ENCODE measurements at regions not wholly inside any gene's neighbourhood (a gene's known extent, or its start where the extent isn't known, plus 50 kb on each side); places are given as distances from the start of the nearest gene placed in this dataset.

- H3K4me1 ChIP-seq (ENCODE audit: insufficient read depth, low read length): no peaks in the 10 kb centered on the region
- H3K27me3 ChIP-seq (ENCODE audit: control insufficient read depth in 1 of 2, insufficient read depth in 2 of 2, low read length in 2 of 2): peaks cover 0 to 20% of the 10 kb centered on the region in 2 experiments; a peak in 3 of 5 replicates
- H3K4me2 ChIP-seq (ENCODE audit: low read depth, low read length): no peak overlapping the region
- WGBS (ENCODE audit: low lambda C conversion rate): 4% methylated on average over 3 of the region's 3 CpGs
- FAIRE-seq: no peak
- no peaks in the 10 kb centered on the region for H3K9me3 ChIP-seq (ENCODE audit: low read length)
- no peaks in the 10 kb centered on the region for H3K36me3 ChIP-seq (replicated peaks in 1 of 2; ENCODE audit: control insufficient read depth in 1 of 2, insufficient read depth in 2 of 2, low read length in 2 of 2)
- no peak for DNase-seq (ENCODE audit: low spot score)
- no TSS peak for BruUV-seq (replicated peaks)
- H3K27ac ChIP-seq (ENCODE audit: extremely low read length, insufficient read depth, low read length): no peak overlapping the region
- H3K4me3 ChIP-seq (replicated peaks in 1 of 3; ENCODE audit: insufficient read depth in 1 of 3, low read depth in 2 of 3, low read length in 3 of 3): no peak overlapping the region
- H3K9ac ChIP-seq (ENCODE audit: insufficient read depth, low read depth, low read length): no peak overlapping the region
- no peaks in the 10 kb centered on the region for H4K20me1 ChIP-seq (ENCODE audit: insufficient read depth, low read length)
- ChIA-PET POLR2A (no interaction called here), CTCF (ENCODE audit: low intra/inter-chr PET ratio, low total read pairs) (no interaction called here)
- ATAC-seq: no peak
- in situ Hi-C loops (cut with HindIII; ENCODE audit: extremely low pct_ligation_motif_present, low pct_unique_long_range_greater_than_20kb) (no loop called here), intact Hi-C loops (cut with micrococcal nuclease; ENCODE audit: unreplicated experiment) (no loop called here)
- H3K79me2 ChIP-seq (ENCODE audit: insufficient read depth, low read length): no peaks in the 10 kb centered on the region
- H2AFZ ChIP-seq (ENCODE audit: low read length): no peak overlapping the region
- TF ChIP-seq ZNF160 (CRISPR knock-in tag; IDR thresholded peaks at IDR 0.05) (no peak), FOXK2 (IDR thresholded peaks at IDR 0.05) (no peak), ZKSCAN5 (CRISPR knock-in tag; IDR thresholded peaks at IDR 0.05) (no peak), WIZ (CRISPR knock-in tag; IDR thresholded peaks at IDR 0.05) (no peak), JUND (CRISPR knock-in tag; IDR thresholded peaks at IDR 0.05) (no peak), NR1H2 (CRISPR knock-in tag; IDR thresholded peaks at IDR 0.05; ENCODE audit: borderline replicate concordance, low read depth) (no peak), ZNF639 (CRISPR knock-in tag; conservative IDR thresholded peaks at IDR 0.05) (no peak), ZNF441 (CRISPR knock-in tag; IDR thresholded peaks at IDR 0.05; ENCODE audit: borderline replicate concordance) (no peak)
- TF ChIP-seq, protein P1, sequence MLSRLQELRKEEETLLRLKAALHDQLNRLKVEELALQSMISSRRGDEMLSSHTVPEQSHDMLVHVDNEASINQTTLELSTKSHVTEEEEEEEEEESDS (CRISPR knock-in tag; IDR thresholded peaks at IDR 0.05; ENCODE audit: borderline replicate concordance): no peak
- TF ChIP-seq, protein P2, sequence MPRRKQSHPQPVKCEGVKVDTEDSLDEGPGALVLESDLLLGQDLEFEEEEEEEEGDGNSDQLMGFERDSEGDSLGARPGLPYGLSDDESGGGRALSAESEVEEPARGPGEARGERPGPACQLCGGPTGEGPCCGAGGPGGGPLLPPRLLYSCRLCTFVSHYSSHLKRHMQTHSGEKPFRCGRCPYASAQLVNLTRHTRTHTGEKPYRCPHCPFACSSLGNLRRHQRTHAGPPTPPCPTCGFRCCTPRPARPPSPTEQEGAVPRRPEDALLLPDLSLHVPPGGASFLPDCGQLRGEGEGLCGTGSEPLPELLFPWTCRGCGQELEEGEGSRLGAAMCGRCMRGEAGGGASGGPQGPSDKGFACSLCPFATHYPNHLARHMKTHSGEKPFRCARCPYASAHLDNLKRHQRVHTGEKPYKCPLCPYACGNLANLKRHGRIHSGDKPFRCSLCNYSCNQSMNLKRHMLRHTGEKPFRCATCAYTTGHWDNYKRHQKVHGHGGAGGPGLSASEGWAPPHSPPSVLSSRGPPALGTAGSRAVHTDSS (CRISPR knock-in tag; conservative IDR thresholded peaks at IDR 0.05): no peak
Observed at GRCh38 chr10:120782336-120782735, 68.8 kb upstream of the WDR11 start.
